H1 (cell line): ENCODE measurements at regions not wholly inside any gene's neighbourhood (a gene's known extent, or its start where the extent isn't known, plus 50 kb on each side); places are given as distances from the start of the nearest gene placed in this dataset.

ENCODE experiments used
- CTCF ChIA-PET: fragments of 300-600 bp; sonication (Branson Sonifier 250); formaldehyde crosslinking; loops from one replicate; lab custom pipeline; 2021; ENCODE audit not compliant: partially characterized antibody; lab: Charles Lee
- POLR2A ChIA-PET: fragments of 300-600 bp; sonication (Branson Sonifier 250); formaldehyde crosslinking; loops from one replicate; lab custom pipeline; 2021; ENCODE audit warnings: inconsistent platforms; ENCODE audit not compliant: partially characterized antibody; lab: Charles Lee
- DNase-seq, 2 experiments: peaks; one replicate each; pipeline versions ENCODE4 v3.0.0 to v3.0.0-alpha.2; 2010 to 2022; ENCODE audit warnings: low spot score in 2 of 2, low read depth in 1 of 2, mixed read lengths in 1 of 2
- FAIRE-seq: peaks from 2 replicates; lab custom pipeline; 2011; peaks lifted over from hg19 to GRCh38; lab: Jason Lieb, UNC
- H2AFZ ChIP-seq: 2 replicates; pipeline ENCODE4 v1.8.1; 2012; ENCODE audit warnings: low read length, inconsistent platforms
- H2AK5ac ChIP-seq: 2 replicates; pipeline ENCODE4 v1.6.1; 2013; ENCODE audit warnings: low read depth, low read length
- H2BK120ac ChIP-seq: replicated peaks from 2 replicates; pipeline ENCODE3; 2013; ENCODE audit warnings: low read depth, low read length, inconsistent platforms
- H2BK12ac ChIP-seq: 2 replicates; pipeline ENCODE4 v1.6.1; 2013; ENCODE audit warnings: low read depth, low read length
- H2BK15ac ChIP-seq: 2 replicates; pipeline ENCODE4 v1.6.1; 2013; ENCODE audit warnings: low read length
- H2BK20ac ChIP-seq: 2 replicates; pipeline ENCODE4 v1.6.1; 2013; ENCODE audit warnings: low read length
- H2BK5ac ChIP-seq: 2 replicates; pipeline ENCODE4 v1.6.1; 2013; ENCODE audit warnings: low read depth, low read length
- H3K14ac ChIP-seq: 2 replicates; pipeline ENCODE4 v1.6.1; 2013; ENCODE audit warnings: inconsistent platforms; ENCODE audit not compliant: insufficient read length
- H3K18ac ChIP-seq: 2 replicates; pipeline ENCODE4 v1.6.1; 2013; ENCODE audit warnings: low read length; ENCODE audit errors: extremely low read depth
- H3K23ac ChIP-seq: 2 replicates; pipeline ENCODE4 v1.6.1; 2013; ENCODE audit warnings: inconsistent platforms; ENCODE audit not compliant: insufficient read length
- H3K23me2 ChIP-seq: 2 replicates; pipeline ENCODE4 v1.6.1; 2013; ENCODE audit warnings: low read depth, low read length
- H3K27ac ChIP-seq: 2 replicates; pipeline ENCODE4 v1.6.1; 2011; ENCODE audit warnings: low read depth, low read length, inconsistent platforms
- H3K27me3 ChIP-seq, 4 experiments: replicated peaks in 1 of 4; 1 replicate in 1 of 4; 2 replicates in 3 of 4; pipeline versions ENCODE4 v1.6.1 to v1.8.1; 2011 to 2013; ENCODE audit warnings: low read length in 3 of 4, mild to moderate bottlenecking in 3 of 4, inconsistent platforms in 2 of 4, mixed read lengths in 2 of 4, moderate library complexity in 1 of 4; ENCODE audit not compliant: control insufficient read depth in 3 of 4, insufficient read depth in 3 of 4; ENCODE audit errors: extremely low read depth in 1 of 4
- H3K36me3 ChIP-seq, 4 experiments: 2 replicates each; pipeline versions ENCODE4 v1.6.1 to v1.8.1; 2011 to 2013; ENCODE audit warnings: mild to moderate bottlenecking in 4 of 4, low read length in 3 of 4, moderate library complexity in 2 of 4, control low read depth in 1 of 4, inconsistent platforms in 1 of 4; ENCODE audit not compliant: insufficient read depth in 4 of 4, control insufficient read depth in 2 of 4
- H3K4ac ChIP-seq: replicated peaks from 2 replicates; pipeline ENCODE3; 2013; ENCODE audit warnings: low read length, low read depth, mixed read lengths, inconsistent platforms; ENCODE audit not compliant: insufficient read length
- H3K4me1 ChIP-seq, 4 experiments: replicated peaks in 1 of 4; 1 replicate in 1 of 4; 2 replicates in 3 of 4; pipeline versions ENCODE4 v1.6.1 to v1.8.1; 2011 to 2013; ENCODE audit warnings: low read length in 3 of 4, inconsistent platforms in 2 of 4, mixed read lengths in 1 of 4; ENCODE audit not compliant: insufficient read depth in 4 of 4, control insufficient read depth in 3 of 4
- H3K4me2 ChIP-seq, 2 experiments: 2 replicates each; pipeline versions ENCODE4 v1.6.1 to v1.8.1; 2011 to 2013; ENCODE audit warnings: low read depth in 2 of 2, low read length in 2 of 2, control low read depth in 1 of 2, inconsistent platforms in 1 of 2, mild to moderate bottlenecking in 1 of 2; ENCODE audit not compliant: insufficient read depth in 1 of 2
- H3K4me3 ChIP-seq, 4 experiments: fragments of 200-600, 300-600 bp in 1 of 4; sonication (generic), shearing (Covaris generic), sonication (Bioruptor Twin) in 1 of 4; 2 replicates each; pipeline versions ENCODE4 v1.5.1 to v1.8.1; 2011 to 2016; ENCODE audit warnings: low read length in 4 of 4, low read depth in 3 of 4, control low read depth in 2 of 4, inconsistent platforms in 2 of 4, mild to moderate bottlenecking in 2 of 4, mixed read lengths in 1 of 4, moderate library complexity in 1 of 4; ENCODE audit not compliant: insufficient read depth in 2 of 4; ENCODE audit errors: extremely low read depth in 1 of 4
- H3K56ac ChIP-seq: replicated peaks from 2 replicates; pipeline ENCODE3; 2013; ENCODE audit warnings: low read depth, mild to moderate bottlenecking, mixed read lengths, low read length, inconsistent platforms; ENCODE audit not compliant: insufficient read length
- H3K79me1 ChIP-seq: 2 replicates; pipeline ENCODE4 v1.6.1; 2013; ENCODE audit warnings: low read depth, low read length, control low read depth
- H3K79me2 ChIP-seq, 2 experiments: 2 replicates each; pipeline versions ENCODE4 v1.6.1 to v1.8.1; 2012 to 2013; ENCODE audit warnings: low read length in 2 of 2, mild to moderate bottlenecking in 2 of 2, inconsistent platforms in 1 of 2; ENCODE audit not compliant: insufficient read depth in 2 of 2, control insufficient read depth in 1 of 2
- H3K9ac ChIP-seq, 4 experiments: replicated peaks in 1 of 4; 1 replicate in 1 of 4; 2 replicates in 3 of 4; pipeline versions ENCODE4 v1.6.1 to v1.8.1; 2011 to 2013; ENCODE audit warnings: low read depth in 3 of 4, low read length in 3 of 4, control low read depth in 2 of 4, mild to moderate bottlenecking in 2 of 4, moderate library complexity in 2 of 4, inconsistent platforms in 1 of 4; ENCODE audit errors: extremely low read depth in 1 of 4
- H3K9me3 ChIP-seq, 2 experiments: 2 replicates each; pipeline versions ENCODE4 v1.6.1 to v1.8.1; 2012 to 2013; ENCODE audit warnings: mild to moderate bottlenecking in 2 of 2, moderate library complexity in 2 of 2, control low read depth in 1 of 2, inconsistent platforms in 1 of 2, low read depth in 1 of 2, low read length in 1 of 2, mixed read lengths in 1 of 2; ENCODE audit not compliant: insufficient read depth in 2 of 2
- H4K20me1 ChIP-seq, 2 experiments: replicated peaks in 1 of 2; 2 replicates each; pipeline versions ENCODE3 to v1.8.1; 2011 to 2013; ENCODE audit warnings: inconsistent platforms in 2 of 2, low read length in 2 of 2, mild to moderate bottlenecking in 1 of 2; ENCODE audit not compliant: insufficient read depth in 2 of 2, control insufficient read depth in 1 of 2
- H4K5ac ChIP-seq: 2 replicates; pipeline ENCODE4 v1.6.1; 2013; ENCODE audit warnings: low read length, low read depth, mixed read lengths, inconsistent platforms; ENCODE audit not compliant: insufficient read length
- H4K8ac ChIP-seq: 2 replicates; pipeline ENCODE4 v1.8.0; 2013; ENCODE audit warnings: mild to moderate bottlenecking, moderate library complexity, low read length, inconsistent platforms; ENCODE audit not compliant: insufficient read depth; ENCODE audit errors: extremely low read depth
- H4K91ac ChIP-seq: replicated peaks from 2 replicates; pipeline ENCODE3; 2013; ENCODE audit warnings: low read length, mixed read lengths, inconsistent platforms; ENCODE audit not compliant: insufficient read length
- ATF3 ChIP-seq: IDR thresholded peaks from 2 replicates; pipeline ENCODE4 v1.6.1; 2011; ENCODE audit warnings: low read depth, mild to moderate bottlenecking, low read length; ENCODE audit not compliant: insufficient read depth
- BACH1 ChIP-seq: IDR thresholded peaks from 2 replicates; pipeline ENCODE4 v1.6.1; 2012; ENCODE audit warnings: low read length, improper control_type of control experiment
- BCL11A ChIP-seq, 2 experiments: IDR thresholded peaks; one replicate each; pipeline ENCODE4 v1.6.1; 2011; ENCODE audit warnings: low read depth in 2 of 2, low read length in 2 of 2, mild to moderate bottlenecking in 2 of 2
- CHD1 ChIP-seq: IDR thresholded peaks from 2 replicates; pipeline ENCODE4 v1.6.1; 2012; ENCODE audit warnings: low read depth, low read length, improper control_type of control experiment
- CTBP2 ChIP-seq: IDR thresholded peaks from 2 replicates; pipeline ENCODE4 v1.7.0; 2011; ENCODE audit warnings: borderline replicate concordance, mild to moderate bottlenecking, moderate library complexity, mixed read lengths, low read length; ENCODE audit not compliant: insufficient read depth, insufficient read length
- FOSL1 ChIP-seq: IDR thresholded peaks from 2 replicates; pipeline ENCODE4 v1.6.1; 2011; ENCODE audit warnings: mild to moderate bottlenecking, low read depth, low read length, moderate library complexity; ENCODE audit not compliant: insufficient read depth
- HDAC6 ChIP-seq: IDR thresholded peaks from one replicate; pipeline ENCODE4 v1.7.1; 2012; ENCODE audit warnings: low read depth, mild to moderate bottlenecking, inconsistent platforms, low read length, moderate library complexity
- JUND ChIP-seq: IDR thresholded peaks from 2 replicates; pipeline ENCODE4 v1.6.1; 2011; ENCODE audit warnings: mild to moderate bottlenecking, improper control_type of control experiment, low read length
- RAD21 ChIP-seq, 2 experiments: IDR thresholded peaks in 1 of 2; conservative IDR thresholded peaks in 1 of 2; 2 replicates each; pipeline ENCODE4 v1.6.1; 2011; ENCODE audit warnings: low read depth in 2 of 2, low read length in 2 of 2, improper control_type of control experiment in 1 of 2, inconsistent platforms in 1 of 2, mild to moderate bottlenecking in 1 of 2, moderate library complexity in 1 of 2
- RBBP5 ChIP-seq: IDR thresholded peaks from 2 replicates; pipeline ENCODE4 v1.7.1; 2012; ENCODE audit warnings: low read depth, mild to moderate bottlenecking, inconsistent platforms, low read length, moderate library complexity, borderline replicate concordance
- RFX5 ChIP-seq: IDR thresholded peaks from 2 replicates; pipeline ENCODE4 v1.6.1; 2011; ENCODE audit warnings: low read depth, low read length, improper control_type of control experiment, borderline replicate concordance
- SAP30 ChIP-seq: fragments of 300-600 bp; sonication (generic); IDR thresholded peaks from 2 replicates; pipeline ENCODE4 v1.7.1; 2012; ENCODE audit warnings: low read length, moderate library complexity, mild to moderate bottlenecking, inconsistent platforms; ENCODE audit not compliant: insufficient read depth, insufficient replicate concordance
- SIX5 ChIP-seq: IDR thresholded peaks from 2 replicates; pipeline ENCODE4 v1.6.1; 2011; ENCODE audit warnings: mild to moderate bottlenecking, low read depth, low read length
- YY1 ChIP-seq: IDR thresholded peaks from 2 replicates; pipeline ENCODE4 v1.6.1; 2011; ENCODE audit warnings: low read depth, mild to moderate bottlenecking, low read length
- WGBS, 2 experiments: shearing (Covaris generic) in 1 of 2; methylation state at CpG; one replicate each; pipeline versions ENCODE4 v1.1.6 to v1.1.7; 2013 to 2015; ENCODE audit warnings: low lambda C conversion rate in 2 of 2, mixed read lengths in 2 of 2, inconsistent platforms in 1 of 2, low coverage in 1 of 2, missing lambda C conversion rate in 1 of 2; ENCODE audit not compliant: insufficient replicate concordance in 2 of 2, insufficient coverage in 1 of 2, insufficient read length in 1 of 2; ENCODE audit errors: extremely low coverage in 1 of 2, missing lambda C conversion rate in 1 of 2; 5-methylcytosine and 5-hydroxymethylcytosine counted together

GRCh38 chr9:115461280-115461679 is 343.3 kb upstream of the TNC start:
- H2BK120ac ChIP-seq = no peak overlapping the region
- no peak overlapping the region for H2AK5ac ChIP-seq
- H3K79me2 ChIP-seq = no peaks in the 10 kb centered on the region
- no peaks in the 10 kb centered on the region for H3K9me3 ChIP-seq
- H2BK20ac ChIP-seq = no peak overlapping the region
- H2AFZ ChIP-seq = no peak overlapping the region
- no peak overlapping the region for H3K9ac ChIP-seq
- FAIRE-seq = no peak
- no peak overlapping the region for H3K4me2 ChIP-seq
- no peak for DNase-seq
- no peak overlapping the region for H3K23ac ChIP-seq
- H3K23me2 ChIP-seq = no peaks in the 10 kb centered on the region
- H3K4ac ChIP-seq = no peak overlapping the region
- no peak overlapping the region for H4K5ac ChIP-seq
- no peak overlapping the region for H2BK5ac ChIP-seq
- no peak overlapping the region for H3K56ac ChIP-seq
- no peaks in the 10 kb centered on the region for H4K20me1 ChIP-seq
- H4K91ac ChIP-seq = no peak overlapping the region
- H2BK15ac ChIP-seq = no peak overlapping the region
- CTCF ChIA-PET = no interaction called here
- no peaks in the 10 kb centered on the region for H3K79me1 ChIP-seq
- POLR2A ChIA-PET = no interaction called here
- no peaks in the 10 kb centered on the region for H3K36me3 ChIP-seq
- H3K27ac ChIP-seq = no peak overlapping the region
- H3K18ac ChIP-seq = no peak overlapping the region
- H3K27me3 ChIP-seq = no peaks in the 10 kb centered on the region
- H3K4me3 ChIP-seq = no peak overlapping the region
- 84% methylated on average over 3 of the region's 3 CpGs; no CpG with 5 or more reads in 1 of the 2 experiments for WGBS, 2 experiments
- H4K8ac ChIP-seq = no peak overlapping the region
- H2BK12ac ChIP-seq = no peak overlapping the region
- H3K14ac ChIP-seq = no peak overlapping the region
- H3K4me1 ChIP-seq = peaks cover 0 to 5% (median 2%) of the 10 kb centered on the region in 4 experiments; a peak in 3 of 7 replicates
- TF ChIP-seq YY1 = no peak
- no peak for TF ChIP-seq SIX5
- no peak for TF ChIP-seq RFX5
- TF ChIP-seq HDAC6 = no peak
- TF ChIP-seq CTBP2 = no peak
- no peak for TF ChIP-seq CHD1
- TF ChIP-seq SAP30 = no peak
- no peak for TF ChIP-seq RAD21 (IDR thresholded peaks at IDR 0.05 in 1 of 2, conservative IDR thresholded peaks at IDR 0.05 in 1 of 2; ENCODE audit: low read depth in 2 of 2, low read length in 2 of 2)
- TF ChIP-seq BCL11A (IDR thresholded peaks at IDR 0.05; ENCODE audit: low read depth in 2 of 2, low read length in 2 of 2) = no peak
- TF ChIP-seq FOSL1 = no peak
- no peak for TF ChIP-seq JUND
- TF ChIP-seq RBBP5 = no peak
- TF ChIP-seq ATF3 = no peak
- TF ChIP-seq BACH1 = no peak
